HL-60 (cell line): ENCODE measurements at regions not wholly inside any gene's neighbourhood (a gene's known extent, or its start where the extent isn't known, plus 50 kb on each side); places are given as distances from the start of the nearest gene placed in this dataset.

ENCODE experiments used
- DNase-seq, 2 experiments: peaks; one replicate each; pipeline ENCODE4 v3.0.0-alpha.2; 2010 to 2020; ENCODE audit warnings: low read depth in 1 of 2, low spot score in 1 of 2
- H3K27ac ChIP-seq: fragments of 250-450 bp; sonication (Bioruptor Pico); replicated peaks from 2 replicates; pipeline ENCODE4 v1.5.1; 2020; ENCODE audit warnings: mild to moderate bottlenecking, moderate library complexity
- H3K27me3 ChIP-seq: fragments of 250-450 bp; sonication (Bioruptor Pico); 2 replicates; pipeline ENCODE4 v1.5.1; 2021; ENCODE audit warnings: mild to moderate bottlenecking, moderate library complexity; ENCODE audit not compliant: insufficient read depth, poor library complexity, severe bottlenecking
- H3K4me3 ChIP-seq: replicated peaks from 2 replicates; pipeline ENCODE4 v1.5.1; 2011; ENCODE audit warnings: mild to moderate bottlenecking, control low read depth, low read length; ENCODE audit not compliant: insufficient read depth
- CTCF ChIP-seq: IDR thresholded peaks from one replicate; pipeline ENCODE4 v1.5.1; 2011; ENCODE audit warnings: low read length, control low read depth, inconsistent platforms; ENCODE audit not compliant: insufficient read depth
- GABPA ChIP-seq: IDR thresholded peaks from 2 replicates; pipeline ENCODE4 v1.6.1; 2012; ENCODE audit warnings: low read depth
- POLR2AphosphoS5 ChIP-seq: IDR thresholded peaks from 2 replicates; pipeline ENCODE4 v1.6.1; 2012; ENCODE audit warnings: low read depth
- SPI1 ChIP-seq: IDR thresholded peaks from 2 replicates; pipeline ENCODE4 v1.6.1; 2012; ENCODE audit warnings: low read depth, mild to moderate bottlenecking, borderline replicate concordance
- TF ChIP-seq, protein P1 (sequence below): IDR thresholded peaks from 2 replicates; pipeline ENCODE4 v1.6.1; 2012; ENCODE audit warnings: low read depth; ENCODE audit not compliant: insufficient replicate concordance

- Histone ChIP-seq H3K27me3 (no peaks in the 10 kb centered on the region), H3K27ac (no peak overlapping the region), H3K4me3 (no peak overlapping the region)
- no peak for DNase-seq
- TF ChIP-seq GABPA (no peak), POLR2AphosphoS5 (no peak)
- TF ChIP-seq, protein P1, sequence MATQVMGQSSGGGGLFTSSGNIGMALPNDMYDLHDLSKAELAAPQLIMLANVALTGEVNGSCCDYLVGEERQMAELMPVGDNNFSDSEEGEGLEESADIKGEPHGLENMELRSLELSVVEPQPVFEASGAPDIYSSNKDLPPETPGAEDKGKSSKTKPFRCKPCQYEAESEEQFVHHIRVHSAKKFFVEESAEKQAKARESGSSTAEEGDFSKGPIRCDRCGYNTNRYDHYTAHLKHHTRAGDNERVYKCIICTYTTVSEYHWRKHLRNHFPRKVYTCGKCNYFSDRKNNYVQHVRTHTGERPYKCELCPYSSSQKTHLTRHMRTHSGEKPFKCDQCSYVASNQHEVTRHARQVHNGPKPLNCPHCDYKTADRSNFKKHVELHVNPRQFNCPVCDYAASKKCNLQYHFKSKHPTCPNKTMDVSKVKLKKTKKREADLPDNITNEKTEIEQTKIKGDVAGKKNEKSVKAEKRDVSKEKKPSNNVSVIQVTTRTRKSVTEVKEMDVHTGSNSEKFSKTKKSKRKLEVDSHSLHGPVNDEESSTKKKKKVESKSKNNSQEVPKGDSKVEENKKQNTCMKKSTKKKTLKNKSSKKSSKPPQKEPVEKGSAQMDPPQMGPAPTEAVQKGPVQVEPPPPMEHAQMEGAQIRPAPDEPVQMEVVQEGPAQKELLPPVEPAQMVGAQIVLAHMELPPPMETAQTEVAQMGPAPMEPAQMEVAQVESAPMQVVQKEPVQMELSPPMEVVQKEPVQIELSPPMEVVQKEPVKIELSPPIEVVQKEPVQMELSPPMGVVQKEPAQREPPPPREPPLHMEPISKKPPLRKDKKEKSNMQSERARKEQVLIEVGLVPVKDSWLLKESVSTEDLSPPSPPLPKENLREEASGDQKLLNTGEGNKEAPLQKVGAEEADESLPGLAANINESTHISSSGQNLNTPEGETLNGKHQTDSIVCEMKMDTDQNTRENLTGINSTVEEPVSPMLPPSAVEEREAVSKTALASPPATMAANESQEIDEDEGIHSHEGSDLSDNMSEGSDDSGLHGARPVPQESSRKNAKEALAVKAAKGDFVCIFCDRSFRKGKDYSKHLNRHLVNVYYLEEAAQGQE: no peak
Observed at GRCh38 chr10:70974920-70975319, 86.6 kb upstream of the PCBD1 start.

- no peak overlapping the region for H3K27ac ChIP-seq
- no peak for TF ChIP-seq GABPA
- TF ChIP-seq POLR2AphosphoS5: no peak
- TF ChIP-seq, protein P1: no peak
- TF ChIP-seq CTCF: no peak
- TF ChIP-seq SPI1: no peak
- H3K4me3 ChIP-seq: no peak overlapping the region
- DNase-seq: no peak
- no peaks in the 10 kb centered on the region for H3K27me3 ChIP-seq
Observed at GRCh38 chr10:70976063-70976695, 87.8 kb upstream of the PCBD1 start.

GRCh38 chr10:70977625-70978024 is 89.3 kb upstream of the PCBD1 start:
- DNase-seq: no peak
- H3K27ac ChIP-seq: no peak overlapping the region
- TF ChIP-seq SPI1 (no peak), POLR2AphosphoS5 (no peak)
- TF ChIP-seq, protein P1: no peak
- H3K27me3 ChIP-seq: no peaks in the 10 kb centered on the region
- no peak overlapping the region for H3K4me3 ChIP-seq

- Histone ChIP-seq H3K27ac (no peak overlapping the region), H3K27me3 (no peaks in the 10 kb centered on the region), H3K4me3 (no peak overlapping the region)
- no peak for DNase-seq
- no peak for TF ChIP-seq POLR2AphosphoS5
- TF ChIP-seq, protein P1: no peak
- TF ChIP-seq SPI1: no peak
- TF ChIP-seq CTCF: no peak
- no peak for TF ChIP-seq GABPA
Observed at GRCh38 chr10:70978181-70978580, 89.8 kb upstream of the PCBD1 start.
